ENCODE measurements at regions not wholly inside any gene's neighbourhood (a gene's known extent, or its start where the extent isn't known, plus 50 kb on each side); places are given as distances from the start of the nearest gene placed in this dataset.
"Not testable (repeated sequence)": the region's sequence is repeated elsewhere in the genome, so short reads cannot be mapped to it uniquely, and the experiment has no call there.

- no peak overlapping the region for H3K4me3 ChIP-seq (ENCODE audit: low read depth, low read length)
- H3K4me1 ChIP-seq (ENCODE audit: control insufficient read depth, insufficient read depth, low read length) = peaks cover 5% of the 10 kb centered on the region
- no peaks in the 10 kb centered on the region for H3K9me3 ChIP-seq (ENCODE audit: control insufficient read depth, insufficient read depth, low read depth, low read length)
- TF ChIP-seq OSR2 (tag by site-specific recombination; IDR thresholded peaks at IDR 0.05) (peak; percentile 14; the same call in 1 of the 2 replicates), ZNF621 (tag by site-specific recombination; IDR thresholded peaks at IDR 0.05) (no peak), ZNF785 (tag by site-specific recombination; IDR thresholded peaks at IDR 0.05) (no peak), ZNF707 (tag by site-specific recombination; IDR thresholded peaks at IDR 0.05) (no peak), ZBTB11 (tag by site-specific recombination; conservative IDR thresholded peaks at IDR 0.05; ENCODE audit: low read depth) (no peak), ZNF335 (tag by site-specific recombination; conservative IDR thresholded peaks at IDR 0.05) (peak; percentile 65), PRDM10 (tag by site-specific recombination; IDR thresholded peaks at IDR 0.05) (0 out of 2 replicates have a peak, but pooled peaks have one; percentile 11)
- CTCF ChIA-PET = interaction anchor here (0.7 kb wide), 2 partner anchors 34 to 229 kb away, joined by 3 read pairs; no protein-coding TSS in a partner anchor
- H3K27ac ChIP-seq (ENCODE audit: extremely low read depth, low read depth, low read length) = no peak overlapping the region
- POLR2A ChIA-PET = no interaction called here
- no peaks in the 10 kb centered on the region for H3K36me3 ChIP-seq (ENCODE audit: control insufficient read depth in 2 of 2, insufficient read depth in 1 of 2, low read length in 2 of 2)
Observed at GRCh38 chr10:118832241-118832651, 77.5 kb upstream of the CACUL1 start.

GRCh38 chr10:118834370-118834769 lies 79.6 kb upstream of the CACUL1 start:
- H3K27ac ChIP-seq (ENCODE audit: extremely low read depth, low read depth, low read length); H3K9me3 ChIP-seq (ENCODE audit: control insufficient read depth, insufficient read depth, low read depth, low read length); H3K4me1 ChIP-seq (ENCODE audit: control insufficient read depth, insufficient read depth, low read length); H3K36me3 ChIP-seq (ENCODE audit: control insufficient read depth in 2 of 2, insufficient read depth in 1 of 2, low read length in 2 of 2); POLR2A ChIA-PET; H3K4me3 ChIP-seq (ENCODE audit: low read depth, low read length): not testable (repeated sequence)
- peak; percentile 57 for TF ChIP-seq ZNF146 (tag by site-specific recombination; IDR thresholded peaks at IDR 0.05)
- CTCF ChIA-PET = interaction anchor here (0.5 to 0.8 kb wide), 2 partner anchors 11 to 591 kb away, joined by 3 read pairs; no protein-coding TSS in a partner anchor

- ChIA-PET CTCF (interaction anchor here (0.5 to 1.2 kb wide), 6 partner anchors 9 to 156 kb away, joined by 3 to 5 read pairs (median 3); no protein-coding TSS in a partner anchor), POLR2A (interaction anchor here (1.2 to 1.4 kb wide), 2 partner anchors 81 to 117 kb away, joined by 3 to 5 read pairs; partner anchors contain the start of gene CACUL1)
- Histone ChIP-seq H3K9me3 (ENCODE audit: control insufficient read depth, insufficient read depth, low read depth, low read length) (no peaks in the 10 kb centered on the region), H3K4me1 (ENCODE audit: control insufficient read depth, insufficient read depth, low read length) (peaks cover 5% of the 10 kb centered on the region), H3K27ac (ENCODE audit: extremely low read depth, low read depth, low read length) (no peak overlapping the region), H3K36me3 (ENCODE audit: control insufficient read depth in 2 of 2, insufficient read depth in 1 of 2, low read length in 2 of 2) (no peaks in the 10 kb centered on the region), H3K4me3 (ENCODE audit: low read depth, low read length) (no peak overlapping the region)
- TF ChIP-seq ZNF488 (tag by site-specific recombination; IDR thresholded peaks at IDR 0.05) (no peak), ZNF366 (tag by site-specific recombination; conservative IDR thresholded peaks at IDR 0.05) (0 out of 2 replicates have a peak, but pooled peaks have one; percentile 29), CTCF (tag by site-specific recombination; IDR thresholded peaks at IDR 0.05) (peak; percentile 25), ZNF433 (tag by site-specific recombination; IDR thresholded peaks at IDR 0.05; ENCODE audit: low read depth) (no peak), ZFHX2 (tag by site-specific recombination; conservative IDR thresholded peaks at IDR 0.05) (peak; percentile 61), ZNF555 (tag by site-specific recombination; conservative IDR thresholded peaks at IDR 0.05) (no peak), ZNF501 (tag by site-specific recombination; IDR thresholded peaks at IDR 0.05) (0 out of 2 replicates have a peak, but pooled peaks have one; percentile 55), ZBTB6 (tag by site-specific recombination; IDR thresholded peaks at IDR 0.05) (no peak), OSR2 (tag by site-specific recombination; IDR thresholded peaks at IDR 0.05) (peak; percentile 62), ZFP3 (tag by site-specific recombination; IDR thresholded peaks at IDR 0.05; ENCODE audit: low read depth) (no peak), ZNF76 (tag by site-specific recombination; IDR thresholded peaks at IDR 0.05; ENCODE audit: borderline replicate concordance, low read depth) (no peak), ZNF629 (tag by site-specific recombination; IDR thresholded peaks at IDR 0.05) (0 out of 2 replicates have a peak, but pooled peaks have one; percentile 15)
Observed at GRCh38 chr10:118835682-118836326, 81.0 kb upstream of the CACUL1 start.
